ENCODE measurements at regions not wholly inside any gene's neighbourhood (a gene's known extent, or its start where the extent isn't known, plus 50 kb on each side); places are given as distances from the start of the nearest gene placed in this dataset.

- DNase-seq, result peak; percentile 41
- TF ChIP-seq EZH2phosphoT487 (IDR thresholded peaks at IDR 0.05; ENCODE audit: insufficient read depth, low read depth) (no peak), EZH2 (IDR thresholded peaks at IDR 0.05; ENCODE audit: insufficient read depth, poor library complexity, severe bottlenecking) (no peak)
- H2AFZ ChIP-seq, result peak overlapping the region; percentile 61
- 20 to 30% methylated on average over 1 of the region's 1 CpG for WGBS, 2 experiments (ENCODE audit: low coverage in 1 of 2, low lambda C conversion rate in 2 of 2, missing lambda C conversion rate in 2 of 2)
- H3K9ac ChIP-seq, result peak overlapping the region; percentile 27; the same call in 1 of the 2 replicates
- H3K27ac ChIP-seq, result peak overlapping the region; percentile 82
- peaks cover 5% of the 10 kb centered on the region; the same call in 1 of the 2 replicates for H3K9me2 ChIP-seq (ENCODE audit: insufficient read depth)
- H3F3A ChIP-seq (ENCODE audit: insufficient read depth), result peaks cover 35% of the 10 kb centered on the region
- no peaks in the 10 kb centered on the region for H3K36me3 ChIP-seq (ENCODE audit: low read depth)
- H3K79me2 ChIP-seq (ENCODE audit: insufficient read depth), result no peaks in the 10 kb centered on the region
- peak overlapping the region; percentile 53 for H3K4me2 ChIP-seq (ENCODE audit: unreplicated experiment)
- H3K4me3 ChIP-seq, result peak overlapping the region; percentile 13; the same call in 1 of the 2 replicates
- H4K20me1 ChIP-seq (ENCODE audit: insufficient read depth), result no peaks in the 10 kb centered on the region
- in situ Hi-C loops (cut with MboI), result no loop called here
- no peaks in the 10 kb centered on the region for H3K9me3 ChIP-seq (ENCODE audit: low read depth)
- peaks cover 32% of the 10 kb centered on the region for H3K4me1 ChIP-seq (ENCODE audit: insufficient read depth)
- no peaks in the 10 kb centered on the region for H3K27me3 ChIP-seq (replicated peaks; ENCODE audit: insufficient read depth)
Measured at GRCh38 chr2:228599781-228600180, 418.3 kb upstream of the SPHKAP start.

GRCh38 chr2:228599297-228599696 is 417.8 kb upstream of the SPHKAP start:
- no peak for DNase-seq
- H3K9ac ChIP-seq, result no peak overlapping the region
- peaks cover 5% of the 10 kb centered on the region; the same call in 1 of the 2 replicates for H3K9me2 ChIP-seq (ENCODE audit: insufficient read depth)
- H3K4me1 ChIP-seq (ENCODE audit: insufficient read depth), result peaks cover 32% of the 10 kb centered on the region
- H3K27ac ChIP-seq, result peak overlapping the region; percentile 82
- 82 to 84% methylated on average over 5 of the region's 5 CpGs for WGBS, 2 experiments (ENCODE audit: low coverage in 1 of 2, low lambda C conversion rate in 2 of 2, missing lambda C conversion rate in 2 of 2)
- H2AFZ ChIP-seq, result peak overlapping the region; percentile 61
- no peaks in the 10 kb centered on the region for H3K9me3 ChIP-seq (ENCODE audit: low read depth)
- H3K4me3 ChIP-seq, result no peak overlapping the region
- H3F3A ChIP-seq (ENCODE audit: insufficient read depth), result peaks cover 35% of the 10 kb centered on the region
- in situ Hi-C loops (cut with MboI), result no loop called here
- H3K79me2 ChIP-seq (ENCODE audit: insufficient read depth), result no peaks in the 10 kb centered on the region
- TF ChIP-seq EZH2 (IDR thresholded peaks at IDR 0.05; ENCODE audit: insufficient read depth, poor library complexity, severe bottlenecking), result no peak
- no peak for TF ChIP-seq EZH2phosphoT487 (IDR thresholded peaks at IDR 0.05; ENCODE audit: insufficient read depth, low read depth)
- no peaks in the 10 kb centered on the region for H3K27me3 ChIP-seq (replicated peaks; ENCODE audit: insufficient read depth)
- H3K4me2 ChIP-seq (ENCODE audit: unreplicated experiment), result peak overlapping the region; percentile 53
- H3K36me3 ChIP-seq (ENCODE audit: low read depth), result no peaks in the 10 kb centered on the region
- no peaks in the 10 kb centered on the region for H4K20me1 ChIP-seq (ENCODE audit: insufficient read depth)

DNA sequence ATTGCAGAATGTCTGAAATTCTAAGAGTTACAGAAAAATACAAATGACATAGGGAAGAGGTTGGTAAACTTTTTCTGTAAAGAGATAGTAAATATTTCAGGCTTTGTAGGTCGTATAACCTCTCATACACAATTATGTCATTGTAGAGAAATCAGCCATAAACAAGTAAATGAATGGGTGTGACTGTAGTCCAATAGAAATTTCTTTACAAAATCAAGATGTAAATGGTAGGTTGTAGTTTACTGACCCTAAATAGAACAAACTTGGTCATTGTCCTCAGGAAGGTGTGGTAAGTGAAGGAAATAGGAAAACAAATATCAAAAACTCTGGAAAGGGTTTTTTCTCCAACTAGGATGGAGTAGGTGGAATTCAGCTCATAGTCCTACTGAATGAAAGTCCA is 415.5 kb upstream of the SPHKAP start:
- Histone ChIP-seq H2AFZ (no peak overlapping the region), H3K4me1 (ENCODE audit: insufficient read depth) (peaks cover 25% of the 10 kb centered on the region), H3F3A (ENCODE audit: insufficient read depth) (peaks cover 29% of the 10 kb centered on the region), H3K27me3 (replicated peaks; ENCODE audit: insufficient read depth) (no peaks in the 10 kb centered on the region), H3K27ac (no peak overlapping the region), H3K9me3 (ENCODE audit: low read depth) (no peaks in the 10 kb centered on the region), H3K79me2 (ENCODE audit: insufficient read depth) (no peaks in the 10 kb centered on the region), H3K36me3 (ENCODE audit: low read depth) (no peaks in the 10 kb centered on the region), H3K9me2 (ENCODE audit: insufficient read depth) (no peaks in the 10 kb centered on the region), H4K20me1 (ENCODE audit: insufficient read depth) (no peaks in the 10 kb centered on the region), H3K9ac (no peak overlapping the region), H3K4me3 (no peak overlapping the region), H3K4me2 (ENCODE audit: unreplicated experiment) (no peak overlapping the region)
- WGBS, 2 experiments (ENCODE audit: low coverage in 1 of 2, low lambda C conversion rate in 2 of 2, missing lambda C conversion rate in 2 of 2), result 0 to 9% methylated on average over 1 of the region's 1 CpG
- DNase-seq, result no peak
- no peak for TF ChIP-seq EZH2phosphoT487 (IDR thresholded peaks at IDR 0.05; ENCODE audit: insufficient read depth, low read depth)
- TF ChIP-seq EZH2 (IDR thresholded peaks at IDR 0.05; ENCODE audit: insufficient read depth, poor library complexity, severe bottlenecking), result no peak
- in situ Hi-C loops (cut with MboI), result no loop called here

GRCh38 chr2:228594012-228594411 is 412.5 kb upstream of the SPHKAP start:
- Histone ChIP-seq H4K20me1 (ENCODE audit: insufficient read depth) (no peaks in the 10 kb centered on the region), H3K4me1 (ENCODE audit: insufficient read depth) (no peaks in the 10 kb centered on the region), H3K9me2 (ENCODE audit: insufficient read depth) (no peaks in the 10 kb centered on the region), H3K4me3 (no peak overlapping the region), H3K4me2 (ENCODE audit: unreplicated experiment) (no peak overlapping the region), H3K27ac (no peak overlapping the region), H3K36me3 (ENCODE audit: low read depth) (no peaks in the 10 kb centered on the region), H3F3A (ENCODE audit: insufficient read depth) (peaks cover under 1% of the 10 kb centered on the region), H3K9ac (no peak overlapping the region), H3K79me2 (ENCODE audit: insufficient read depth) (no peaks in the 10 kb centered on the region), H3K9me3 (ENCODE audit: low read depth) (no peaks in the 10 kb centered on the region), H2AFZ (no peak overlapping the region), H3K27me3 (replicated peaks; ENCODE audit: insufficient read depth) (no peaks in the 10 kb centered on the region)
- no peak for DNase-seq
- WGBS, 2 experiments (ENCODE audit: low coverage in 1 of 2, low lambda C conversion rate in 2 of 2, missing lambda C conversion rate in 2 of 2), result 67 to 78% methylated on average over 2 of the region's 2 CpGs
- TF ChIP-seq EZH2 (IDR thresholded peaks at IDR 0.05; ENCODE audit: insufficient read depth, poor library complexity, severe bottlenecking) (no peak), EZH2phosphoT487 (IDR thresholded peaks at IDR 0.05; ENCODE audit: insufficient read depth, low read depth) (no peak)
- in situ Hi-C loops (cut with MboI), result no loop called here

GRCh38 chr2:228592925-228593324 is 411.4 kb upstream of the SPHKAP start:
- Histone ChIP-seq H3K9ac (no peak overlapping the region), H3K27me3 (replicated peaks; ENCODE audit: insufficient read depth) (no peaks in the 10 kb centered on the region), H3K4me3 (no peak overlapping the region), H3K9me2 (ENCODE audit: insufficient read depth) (no peaks in the 10 kb centered on the region), H4K20me1 (ENCODE audit: insufficient read depth) (no peaks in the 10 kb centered on the region), H3K4me2 (ENCODE audit: unreplicated experiment) (no peak overlapping the region), H3K27ac (no peak overlapping the region), H3K36me3 (ENCODE audit: low read depth) (no peaks in the 10 kb centered on the region), H3K9me3 (ENCODE audit: low read depth) (no peaks in the 10 kb centered on the region), H3F3A (ENCODE audit: insufficient read depth) (no peaks in the 10 kb centered on the region), H2AFZ (no peak overlapping the region), H3K4me1 (ENCODE audit: insufficient read depth) (no peaks in the 10 kb centered on the region), H3K79me2 (ENCODE audit: insufficient read depth) (no peaks in the 10 kb centered on the region)
- DNase-seq, result no peak
- in situ Hi-C loops (cut with MboI), result no loop called here
- WGBS, 2 experiments (ENCODE audit: low coverage in 1 of 2, low lambda C conversion rate in 2 of 2, missing lambda C conversion rate in 2 of 2), result 68 to 70% methylated on average over 4 of the region's 4 CpGs
- no peak for TF ChIP-seq EZH2 (IDR thresholded peaks at IDR 0.05; ENCODE audit: insufficient read depth, poor library complexity, severe bottlenecking)
- no peak for TF ChIP-seq EZH2phosphoT487 (IDR thresholded peaks at IDR 0.05; ENCODE audit: insufficient read depth, low read depth)
